CMK (cell line): ENCODE measurements at regions not wholly inside any gene's neighbourhood (a gene's known extent, or its start where the extent isn't known, plus 50 kb on each side); places are given as distances from the start of the nearest gene placed in this dataset.

ENCODE experiments used
- DNase-seq: peaks from one replicate; pipeline ENCODE4 v3.0.0-alpha.2; 2010; ENCODE audit warnings: low read depth

DNA sequence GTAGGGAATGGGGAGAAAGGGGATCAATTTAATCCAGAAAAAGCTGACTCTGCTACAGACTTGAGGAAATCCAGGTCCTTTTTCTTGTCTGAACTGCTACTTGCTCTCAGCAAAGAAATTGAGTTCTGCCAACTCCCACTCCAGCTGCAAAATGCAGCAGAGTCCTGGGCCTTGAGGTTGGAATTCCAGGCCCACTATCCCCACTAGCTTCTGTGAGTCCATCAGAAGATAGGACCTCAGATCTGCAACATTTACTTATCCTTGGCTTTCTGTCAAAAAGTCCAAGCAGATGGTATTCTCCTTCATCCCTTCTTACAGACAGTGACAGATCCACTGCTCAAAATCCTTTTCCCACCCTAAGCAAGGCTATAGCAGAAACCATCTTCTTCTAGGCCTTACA lies 219.2 kb downstream of the ARHGAP12 start:
- DNase-seq = no peak

DNA sequence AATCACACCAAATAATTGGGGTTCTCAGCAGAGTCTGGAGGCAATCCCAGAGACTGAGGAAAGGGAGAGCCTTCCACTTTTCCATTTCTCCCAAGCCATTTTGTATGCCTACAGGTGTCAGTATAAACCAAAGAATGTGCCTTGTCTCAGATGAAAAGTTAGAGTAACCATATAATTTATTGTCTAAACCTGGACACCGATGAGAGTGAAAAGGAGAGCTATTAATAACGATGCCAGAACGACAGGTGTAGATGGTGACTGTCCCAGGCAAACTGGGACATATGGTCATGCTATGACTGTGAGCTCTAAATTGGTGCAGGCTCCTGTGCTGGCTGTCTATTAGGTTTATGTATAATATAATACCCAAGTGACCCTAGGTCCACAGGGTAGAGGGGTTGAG lies 219.6 kb downstream of the ARHGAP12 start:
- no peak for DNase-seq

DNA sequence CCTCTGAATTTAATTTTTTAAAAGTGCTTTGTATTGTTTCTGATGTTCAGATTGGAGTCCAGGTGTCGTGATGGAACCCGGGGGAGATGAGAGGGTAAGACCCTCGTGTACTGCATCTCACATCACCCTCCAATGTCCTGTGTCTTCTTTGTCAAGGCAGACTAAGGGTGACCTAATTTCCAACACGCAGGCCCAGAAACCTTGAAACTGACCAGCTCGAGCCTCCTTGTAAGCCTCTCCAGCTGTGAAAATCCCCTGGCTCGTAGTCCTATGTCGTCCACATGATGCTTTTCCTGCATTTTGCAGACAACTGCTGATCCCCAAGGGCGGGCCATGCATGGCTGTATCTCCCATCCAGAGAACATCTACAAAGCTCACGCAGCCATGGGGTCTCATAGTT lies 220.2 kb downstream of the ARHGAP12 start:
- DNase-seq = no peak

DNA sequence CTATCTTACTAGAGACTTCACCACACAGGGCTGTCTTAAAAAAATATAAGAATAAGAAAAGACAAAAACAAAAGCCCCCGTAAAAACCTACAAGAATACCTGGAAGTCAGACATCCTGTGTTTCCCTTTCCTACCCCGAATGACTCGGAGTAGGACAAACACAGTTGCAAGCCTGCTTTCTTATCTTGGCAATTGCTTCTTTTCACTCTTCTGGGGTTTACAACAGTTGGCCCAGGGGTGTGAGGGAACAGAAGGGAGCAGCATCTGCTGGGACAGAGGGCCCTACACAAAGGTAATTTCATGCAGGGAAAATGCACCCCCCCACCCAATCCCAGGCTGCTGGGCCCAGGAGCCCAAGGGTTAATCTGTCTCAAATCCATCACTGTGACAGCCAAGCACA lies 220.6 kb downstream of the ARHGAP12 start:
- DNase-seq = no peak

DNA sequence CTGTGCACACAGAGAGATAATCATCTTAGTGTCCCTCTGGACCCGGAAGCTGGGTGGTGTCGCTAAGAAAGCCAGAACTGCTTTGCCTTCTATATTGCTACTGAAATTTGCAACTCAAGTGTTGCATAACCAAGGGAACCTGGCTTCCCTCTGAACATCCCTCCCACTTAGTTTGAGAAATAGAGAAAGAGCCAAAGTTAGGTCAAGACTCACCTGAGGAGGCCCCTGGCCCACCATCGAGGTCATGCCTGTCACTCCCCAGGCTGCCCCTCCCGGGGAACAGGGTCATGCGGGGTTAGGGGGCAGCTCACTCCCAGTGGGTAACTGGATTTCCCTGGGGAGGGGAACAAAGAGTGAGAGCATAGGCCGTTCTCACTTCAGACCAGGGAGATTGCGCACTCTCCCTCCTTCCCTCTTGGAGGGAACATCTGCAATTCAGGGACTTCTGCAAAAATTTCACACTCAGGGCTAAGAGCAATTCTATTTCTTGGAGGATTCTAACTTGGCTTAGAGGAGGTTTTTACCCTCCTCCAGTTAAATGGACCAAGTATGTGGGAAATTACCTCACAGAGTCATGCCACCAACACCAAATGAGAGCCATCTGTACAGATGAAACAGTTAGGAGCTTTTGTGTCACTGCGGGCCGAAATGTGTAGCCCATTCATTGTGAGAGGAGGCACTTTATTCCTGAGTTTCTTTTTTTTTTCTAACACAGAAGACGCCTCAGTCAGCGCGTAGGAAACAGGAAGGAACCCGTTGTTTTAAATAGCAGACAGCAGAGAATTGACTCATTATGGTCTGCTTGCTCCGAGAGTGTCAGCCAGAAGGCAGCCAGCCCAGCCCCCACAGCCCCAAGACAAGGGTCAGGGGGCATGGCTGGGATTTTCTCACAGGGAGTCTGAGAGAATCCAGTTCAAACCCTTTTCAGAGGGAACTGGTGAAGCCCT lies 221.3 kb downstream of the ARHGAP12 start:
- DNase-seq = peak; percentile 11

DNA sequence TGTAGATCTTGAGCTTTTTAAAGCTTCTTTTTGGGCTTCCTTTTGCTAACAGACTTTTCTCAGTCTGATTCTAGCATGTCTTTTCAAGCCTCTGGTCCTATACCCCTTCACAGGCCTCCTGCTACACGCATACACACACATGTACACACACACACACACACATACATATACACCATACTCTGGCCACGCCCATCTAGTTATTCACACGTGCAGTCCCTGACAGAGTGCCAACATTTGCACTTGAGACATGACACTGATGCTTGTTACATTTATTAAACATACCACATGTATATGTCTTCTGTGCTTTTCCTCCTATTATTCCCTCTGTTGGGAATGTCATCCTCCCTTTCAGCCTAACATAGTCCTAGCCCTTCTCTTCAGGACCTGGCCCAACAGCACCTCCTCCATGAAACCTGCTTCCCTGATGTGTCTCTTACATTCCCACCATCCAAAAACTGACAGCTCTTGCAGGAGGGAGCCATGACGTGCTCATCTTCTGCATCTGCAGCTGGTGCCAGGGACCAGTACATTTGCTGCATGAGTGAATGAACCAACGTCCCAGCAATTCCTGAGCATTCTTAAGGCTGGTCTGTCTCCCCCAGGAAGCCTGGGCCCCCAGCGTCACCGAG lies 222.1 kb downstream of the ARHGAP12 start:
- DNase-seq = no peak

DNA sequence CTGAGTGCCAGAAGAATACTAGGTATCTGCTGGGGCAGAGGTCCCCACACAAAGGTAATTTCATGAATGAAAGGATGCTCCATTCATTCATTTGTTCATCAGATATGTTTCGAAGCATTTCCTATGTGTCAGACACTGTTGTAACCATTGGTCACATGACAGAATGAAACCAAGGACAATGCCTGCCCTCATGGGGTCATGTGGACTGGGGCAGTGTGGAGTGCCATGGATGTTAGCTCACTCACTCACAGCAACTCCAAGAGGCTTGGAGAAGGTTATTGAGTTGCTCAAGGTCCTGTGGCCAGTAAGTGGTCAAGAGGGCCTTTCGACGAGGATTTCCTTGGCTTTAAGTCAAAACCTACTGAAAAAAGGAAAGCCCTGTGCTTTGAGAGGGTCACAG lies 223.5 kb downstream of the ARHGAP12 start:
- DNase-seq = no peak

DNA sequence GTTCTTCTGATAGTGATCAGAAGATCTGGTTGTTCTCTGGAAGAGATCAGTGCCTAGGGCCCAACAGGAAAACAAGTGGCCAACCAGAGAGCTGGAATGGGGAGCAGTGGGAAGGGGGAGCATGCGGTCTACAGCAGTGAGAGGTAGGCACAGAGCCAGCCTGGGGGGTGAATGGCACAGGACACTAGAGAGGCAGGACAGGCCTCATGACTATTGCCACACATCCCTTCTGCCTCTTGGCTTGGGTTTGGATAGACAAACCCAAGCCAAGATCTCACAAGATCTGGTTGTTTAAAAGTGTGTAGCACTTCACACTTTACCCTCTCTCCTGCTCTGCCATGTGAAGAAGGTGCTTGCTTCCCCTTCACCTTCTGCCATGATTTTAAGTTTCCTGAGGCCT lies 224.4 kb downstream of the ARHGAP12 start:
- DNase-seq = no peak

DNA sequence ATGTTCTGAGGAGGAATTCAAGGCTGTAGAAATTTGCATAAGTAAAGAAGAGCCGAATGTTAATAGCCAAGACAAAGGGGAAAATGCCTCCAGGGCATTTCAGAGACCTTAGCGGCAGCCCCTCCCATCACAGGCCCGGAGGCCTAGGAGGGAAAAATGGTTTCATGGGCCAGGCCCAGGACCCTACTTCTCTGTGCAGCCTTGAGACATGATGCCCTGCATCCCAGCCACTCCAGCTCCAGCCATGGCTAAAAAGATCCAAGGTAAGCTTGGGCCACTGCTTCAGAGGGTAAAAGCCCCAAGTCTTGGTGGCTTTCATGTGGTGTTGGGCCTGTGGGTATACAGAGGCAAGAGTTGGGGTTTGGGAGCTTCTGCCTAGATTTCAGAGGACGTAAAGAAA lies 225.7 kb downstream of the ARHGAP12 start:
- no peak for DNase-seq

DNA sequence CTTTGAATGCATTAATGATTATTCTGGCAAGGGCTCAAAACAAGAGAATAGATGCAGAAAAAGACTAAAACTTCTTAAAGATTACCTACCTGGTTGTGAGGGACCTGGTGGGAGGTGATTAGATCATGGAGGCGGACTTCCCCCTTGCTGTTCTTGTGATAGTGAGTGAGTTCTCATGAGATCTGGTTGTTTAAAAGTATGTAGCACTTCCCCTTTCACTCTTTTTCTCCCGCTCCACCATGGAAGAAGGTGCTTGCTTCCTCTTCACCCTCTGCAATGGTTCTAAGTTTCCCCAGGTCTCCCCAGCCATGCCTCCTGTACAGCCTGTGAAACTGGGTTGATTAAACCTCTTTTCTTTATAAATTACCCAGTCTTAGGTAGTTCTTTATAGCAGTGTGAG lies 226.6 kb downstream of the ARHGAP12 start:
- DNase-seq = no peak

DNA sequence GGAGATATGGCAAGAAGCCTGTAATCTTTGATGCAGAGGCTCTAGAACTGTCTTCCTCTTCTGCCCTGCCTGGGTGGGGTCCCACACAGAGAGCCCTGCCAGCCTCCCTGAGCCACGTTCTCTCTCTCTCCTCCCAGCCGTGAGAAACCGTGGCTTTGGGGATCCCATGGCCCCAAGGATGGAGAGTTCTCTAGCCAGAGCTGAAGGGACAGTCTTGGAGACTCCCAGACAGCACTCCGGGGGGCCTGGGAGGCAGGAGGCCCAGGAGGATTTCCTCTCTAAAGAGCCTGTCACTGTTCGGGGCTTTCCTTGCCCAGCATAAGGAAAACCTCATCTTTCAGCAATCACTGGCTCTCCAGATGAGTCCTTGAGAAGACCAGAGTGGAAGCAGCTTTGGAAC lies 227.1 kb downstream of the ARHGAP12 start:
- DNase-seq = no peak

DNA sequence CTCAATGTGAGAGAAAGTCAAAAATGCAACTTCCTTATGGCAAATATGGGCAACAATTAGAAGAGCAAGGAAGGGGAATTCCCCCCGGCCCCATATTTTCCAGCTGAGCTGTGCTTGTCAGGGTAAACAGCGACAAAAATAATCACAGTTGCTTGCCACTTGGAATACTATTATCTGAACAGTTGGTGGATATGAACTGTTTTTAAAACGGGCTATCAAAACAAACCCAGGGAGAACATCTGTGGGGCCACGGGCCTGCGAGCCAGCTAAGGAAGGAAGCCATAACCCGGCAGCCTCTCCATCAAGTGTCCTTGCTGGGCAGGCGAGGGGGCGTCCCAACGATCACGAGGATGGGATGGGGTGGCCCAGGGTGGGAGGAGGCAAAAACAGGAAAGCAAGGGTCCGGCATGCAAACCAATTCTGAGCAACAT lies 228.4 kb downstream of the ARHGAP12 start:
- no peak for DNase-seq

DNA sequence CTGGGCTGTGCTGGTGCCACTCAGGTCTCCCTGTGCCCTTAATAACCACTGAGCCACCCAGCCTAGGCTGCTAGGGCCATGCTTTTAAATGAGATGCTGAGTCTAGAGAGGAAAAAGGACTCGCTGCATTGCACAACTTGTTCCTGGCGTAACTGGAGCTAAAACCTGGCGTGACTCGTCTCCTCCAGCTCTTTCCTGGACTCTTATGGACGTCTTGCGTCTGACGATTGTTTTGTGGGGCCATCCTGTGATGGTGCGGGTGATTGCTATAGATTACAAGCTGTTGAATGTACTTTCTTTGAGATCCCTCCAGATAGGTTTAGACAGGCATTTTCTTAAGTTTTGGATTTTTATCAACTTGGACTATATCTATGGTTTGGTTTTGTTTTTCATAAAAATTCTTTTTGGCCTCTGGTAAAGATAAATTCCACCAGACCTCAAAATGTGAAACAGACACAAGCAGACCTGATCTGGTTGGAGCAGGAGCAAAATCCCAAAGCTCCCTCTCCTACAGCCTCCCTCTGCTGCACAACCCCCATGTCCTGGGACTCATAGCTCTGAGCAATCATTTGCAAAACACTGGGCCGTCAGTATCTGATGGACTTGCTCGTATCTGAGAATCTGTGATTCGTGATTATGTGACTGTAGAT lies 230.3 kb downstream of the ARHGAP12 start:
- no peak for DNase-seq

DNA sequence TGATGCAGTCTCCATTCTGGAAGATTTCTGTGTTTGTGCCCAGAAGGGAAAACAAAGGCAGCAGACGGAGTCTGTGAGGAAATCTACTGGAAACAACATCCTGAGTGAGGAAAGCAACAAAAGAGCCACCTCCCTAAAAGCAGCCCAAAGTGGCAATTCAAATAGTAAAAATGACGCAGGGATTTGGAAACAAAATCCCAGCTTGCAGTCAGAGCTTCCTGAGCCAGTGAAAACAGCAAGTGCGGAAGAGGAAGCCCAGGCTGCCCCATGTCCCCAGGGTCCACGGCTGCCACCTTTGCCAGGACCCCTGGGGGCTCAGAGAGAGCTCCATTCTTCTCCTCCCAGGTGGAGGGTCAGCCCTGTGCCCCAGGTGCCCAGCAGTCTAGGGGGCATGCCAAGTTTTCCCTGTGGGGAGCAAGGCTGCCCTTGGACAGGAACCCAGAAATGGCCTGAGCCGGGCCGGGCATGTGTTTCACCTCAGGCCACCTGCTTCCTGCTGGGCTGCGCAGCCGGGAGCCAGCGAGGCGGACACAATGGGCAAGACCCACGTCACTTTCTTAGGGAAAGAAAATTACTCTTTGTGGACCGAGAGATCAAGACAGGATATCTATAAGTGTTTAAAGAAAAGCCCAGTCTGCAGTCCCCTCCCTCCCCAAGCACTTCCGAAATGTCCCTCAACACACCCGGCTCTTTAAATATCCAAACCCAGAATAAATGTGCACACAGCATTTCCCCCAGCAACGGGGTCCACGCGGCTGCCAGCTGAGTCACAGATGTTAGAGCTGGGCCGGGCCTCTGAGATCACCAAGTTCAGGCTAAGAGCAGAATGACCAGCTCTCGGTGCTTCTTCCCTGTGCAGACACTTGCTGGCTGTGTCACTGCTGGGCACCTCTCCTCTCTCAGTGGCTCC lies 231.1 kb downstream of the ARHGAP12 start:
- DNase-seq = no peak

DNA sequence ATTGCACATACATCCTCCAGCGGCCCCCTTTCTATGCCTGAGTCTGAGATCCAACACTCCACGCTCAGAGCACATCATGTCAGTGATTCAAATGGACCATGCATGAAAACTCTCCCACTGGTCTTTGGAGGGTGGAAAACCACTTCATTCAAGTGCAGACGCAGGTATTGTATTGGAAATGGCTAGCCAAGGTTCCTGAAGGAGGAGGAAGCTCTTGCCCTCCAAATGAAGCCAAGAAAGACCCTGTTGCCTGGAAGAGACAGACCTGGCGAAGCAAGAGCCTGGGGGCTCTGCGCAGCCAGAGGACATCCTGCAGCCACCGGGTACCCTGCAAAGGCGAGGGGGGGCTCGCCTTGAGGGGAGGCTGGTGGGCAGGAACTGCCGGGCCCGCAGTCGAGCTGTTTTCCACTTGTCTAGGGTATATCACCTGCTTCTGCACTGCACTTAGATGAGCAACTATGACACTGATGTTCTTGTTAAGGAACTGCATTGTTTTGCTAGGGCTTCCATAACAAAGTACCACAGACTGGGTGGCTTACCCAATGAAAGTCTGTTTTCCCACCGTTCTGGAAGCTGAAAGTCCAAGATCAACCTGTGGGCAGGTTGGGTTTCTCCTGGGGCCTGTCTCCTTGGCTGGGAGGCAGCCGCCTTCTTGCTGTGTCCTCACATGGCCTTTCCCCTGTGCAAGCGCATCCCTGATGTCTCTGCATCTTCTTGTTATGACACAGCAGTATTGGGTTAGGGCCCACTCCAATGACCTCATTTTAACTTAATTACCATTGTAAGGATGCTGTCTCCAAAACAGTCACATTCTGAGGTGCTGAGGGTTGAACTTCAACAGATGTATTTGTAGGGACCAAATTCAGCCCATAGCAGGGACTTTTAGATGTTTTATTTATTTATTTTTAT lies 233.4 kb downstream of the ARHGAP12 start:
- no peak for DNase-seq

DNA sequence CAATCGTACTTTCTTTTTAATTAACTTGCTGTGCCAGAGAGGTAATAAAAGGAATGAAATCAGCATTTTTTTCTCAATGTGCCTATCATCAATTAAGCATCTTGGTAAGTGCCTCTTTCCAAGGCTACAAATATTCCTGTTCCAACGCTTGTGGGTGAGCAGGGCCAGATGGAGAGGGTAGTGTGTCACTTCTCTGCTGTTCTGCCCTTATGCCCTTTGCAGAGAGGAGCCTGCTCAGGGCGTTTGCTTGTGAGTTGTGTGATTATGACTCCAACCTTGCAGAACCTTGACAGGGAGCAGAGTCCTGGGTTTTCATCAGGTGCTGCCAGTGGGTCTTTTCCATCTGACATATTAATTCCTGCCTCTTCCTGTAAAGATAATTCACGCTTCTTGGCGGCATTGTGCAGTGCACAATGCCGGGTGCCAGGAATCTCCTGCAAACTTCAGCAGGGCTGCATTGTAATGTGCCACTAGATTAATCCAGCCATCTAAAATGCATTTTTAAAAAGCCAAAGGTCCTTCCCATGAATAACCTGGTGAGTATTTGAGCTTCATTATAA lies 234.4 kb downstream of the ARHGAP12 start:
- DNase-seq = no peak

DNA sequence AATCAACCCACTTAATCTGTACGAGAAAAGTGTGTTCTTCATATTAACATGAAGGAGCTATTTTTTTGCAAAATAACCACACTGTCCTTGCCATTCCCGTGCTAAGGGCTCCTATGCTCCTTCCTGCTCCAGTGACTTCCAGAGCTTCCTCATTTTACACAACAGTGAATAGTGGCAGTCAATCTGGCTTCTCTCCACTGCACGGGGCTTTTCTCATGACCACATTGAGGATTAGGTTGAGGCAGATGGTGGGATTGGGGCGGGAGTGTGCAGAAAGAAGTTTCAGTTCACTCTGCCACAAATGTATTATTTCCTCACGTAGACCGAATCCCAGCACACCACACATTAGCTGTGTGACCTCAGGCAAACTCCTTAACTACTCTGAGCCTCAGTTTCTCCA lies 235.1 kb downstream of the ARHGAP12 start:
- no peak for DNase-seq

DNA sequence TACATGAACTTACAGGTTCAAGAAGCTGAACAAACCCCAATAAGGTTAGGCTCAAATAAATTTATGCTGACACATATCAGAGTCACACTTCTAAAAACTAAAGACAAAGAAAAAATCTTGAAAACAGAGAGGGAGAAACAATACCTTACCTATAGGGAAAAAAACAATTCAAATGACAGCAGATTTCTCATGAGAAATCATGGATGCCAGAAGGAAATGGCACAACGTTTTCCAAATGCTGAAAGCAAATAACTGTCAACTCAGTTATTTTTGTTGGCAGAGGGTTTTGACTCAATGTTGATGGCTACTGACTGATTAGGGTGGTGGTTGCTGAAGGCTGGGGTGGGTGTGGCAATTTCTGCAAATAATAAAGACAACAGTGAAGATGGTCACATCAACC lies 239.4 kb downstream of the ARHGAP12 start:
- DNase-seq = no peak

DNA sequence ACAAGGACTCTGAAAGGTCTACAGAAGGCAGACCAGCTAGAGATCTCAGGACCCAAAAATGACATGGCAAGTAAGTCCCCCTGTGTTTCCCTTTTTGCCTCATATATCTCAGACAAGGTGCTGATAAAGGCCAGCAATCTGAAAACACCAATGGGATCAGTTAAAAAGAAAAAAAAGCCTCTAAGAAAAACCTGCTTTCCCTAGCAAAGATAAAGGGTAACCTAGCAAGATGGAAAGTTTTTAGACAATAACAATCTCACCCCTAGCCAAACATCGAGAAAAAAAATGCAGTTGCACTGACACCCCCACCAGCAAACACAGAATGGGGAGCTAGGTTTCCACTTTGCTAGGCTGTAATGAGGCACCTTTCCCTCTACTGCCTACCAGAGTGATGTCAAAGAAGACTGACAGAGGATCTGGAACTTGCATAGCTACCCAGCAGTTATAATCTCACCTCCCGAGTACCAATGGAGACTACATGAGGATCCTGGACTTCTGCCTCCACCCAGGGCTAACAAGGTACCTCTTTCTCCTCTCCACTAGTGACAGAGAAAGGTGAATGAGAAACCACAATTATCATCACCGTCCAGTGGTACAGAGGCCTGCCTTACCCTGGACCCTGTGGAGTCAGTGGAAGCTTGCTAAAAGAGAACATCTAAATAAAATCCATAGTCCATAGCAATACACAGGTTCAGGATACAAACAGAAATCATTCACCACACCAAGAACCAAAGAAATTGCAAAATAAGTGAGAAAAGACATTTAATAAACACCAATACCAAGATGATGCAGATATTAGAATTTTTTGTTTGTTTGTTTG lies 240.8 kb downstream of the ARHGAP12 start:
- no peak for DNase-seq

DNA sequence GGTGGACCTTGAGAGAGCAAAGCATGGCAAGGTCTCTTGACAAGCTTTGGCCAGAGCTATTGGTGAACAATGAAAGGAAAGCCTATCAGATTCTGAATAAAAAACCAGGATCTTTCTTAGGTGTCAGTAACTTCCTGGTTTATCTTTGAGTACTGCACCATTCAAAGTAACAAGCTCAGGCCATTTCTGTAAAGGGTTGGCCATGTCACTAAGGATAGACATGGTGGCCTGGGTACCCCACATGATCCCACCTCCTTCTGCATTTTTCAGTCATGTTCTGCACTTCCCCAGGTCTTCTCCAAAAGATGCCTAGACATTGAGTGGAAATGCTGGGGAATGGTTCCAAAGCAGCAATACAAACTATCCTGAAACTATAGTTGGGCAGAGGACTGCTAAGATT lies 242.0 kb downstream of the ARHGAP12 start:
- DNase-seq = no peak
